ENCODE measurements at regions not wholly inside any gene's neighbourhood (a gene's known extent, or its start where the extent isn't known, plus 50 kb on each side); places are given as distances from the start of the nearest gene placed in this dataset.

GRCh38 chr18:68400889-68401288 lies 314.0 kb downstream of the TMX3 start:
- TF ChIP-seq CTCF (conservative IDR thresholded peaks at IDR 0.05; ENCODE audit: low read length), result no peak
- TF ChIP-seq EZH2phosphoT487 (IDR thresholded peaks at IDR 0.05; ENCODE audit: borderline replicate concordance), result no peak
